Stimulated activated naive CD4-positive, alpha-beta T cell (primary cell): ENCODE measurements at regions not wholly inside any gene's neighbourhood (a gene's known extent, or its start where the extent isn't known, plus 50 kb on each side); places are given as distances from the start of the nearest gene placed in this dataset.
"Not testable (repeated sequence)": the region's sequence is repeated elsewhere in the genome, so short reads cannot be mapped to it uniquely, and the experiment has no call there.

Experiments
- DNase-seq, 6 experiments: peaks; one replicate each; lab custom pipeline; 2025; lab: John Stamatoyannopoulos, UW

- DNase-seq = no peak
These were observed 810.4 kb downstream of the TRIML1 start for GRCh38 chr4:188949596-188949995.

GRCh38 chr4:188955066-188955465, 815.8 kb downstream of the TRIML1 start:
- DNase-seq = no peak

- DNase-seq = no peak
These were observed 817.3 kb downstream of the TRIML1 start for GRCh38 chr4:188956566-188956965.

- no peak for DNase-seq
These were observed 819.1 kb downstream of the TRIML1 start for GRCh38 chr4:188958346-188958745.

GRCh38 chr4:188959424-188959823, 820.2 kb downstream of the TRIML1 start:
- DNase-seq = no peak

- no peak for DNase-seq
These were observed 821.3 kb downstream of the TRIML1 start for GRCh38 chr4:188960411-188961093.

GRCh38 chr4:188971125-188971524, 831.9 kb downstream of the TRIML1 start:
- DNase-seq = no peak

- no peak for DNase-seq
These were observed 836.0 kb downstream of the TRIML1 start for GRCh38 chr4:188975271-188975670.

GRCh38 chr4:188976644-188977115, 837.4 kb downstream of the TRIML1 start:
- DNase-seq = no peak

- not testable (repeated sequence) for DNase-seq
These were observed 838.0 kb downstream of the TRIML1 start for GRCh38 chr4:188977232-188977631.

- DNase-seq = no peak
These were observed 845.3 kb downstream of the TRIML1 start for GRCh38 chr4:188984518-188984917.

- DNase-seq = no peak
These were observed 847.0 kb downstream of the TRIML1 start for GRCh38 chr4:188986271-188986689.

- DNase-seq = no peak
These were observed 847.8 kb downstream of the TRIML1 start for GRCh38 chr4:188987011-188987410.

GRCh38 chr4:188988131-188988530, 848.9 kb downstream of the TRIML1 start:
- no peak for DNase-seq

- no peak for DNase-seq
These were observed 850.1 kb downstream of the TRIML1 start for GRCh38 chr4:188989371-188989770.

- no peak for DNase-seq
These were observed 853.5 kb downstream of the TRIML1 start for GRCh38 chr4:188992706-188993105.

GRCh38 chr4:188993871-188994270, 854.6 kb downstream of the TRIML1 start:
- no peak for DNase-seq

- no peak for DNase-seq
These were observed 862.2 kb downstream of the TRIML1 start for GRCh38 chr4:189001283-189001970.

GRCh38 chr4:189001971-189002450, 862.8 kb downstream of the TRIML1 start:
- no peak for DNase-seq

GRCh38 chr4:189002475-189002874, 863.2 kb downstream of the TRIML1 start:
- DNase-seq = no peak

- DNase-seq = not testable (repeated sequence)
These were observed 871.4 kb downstream of the TRIML1 start for GRCh38 chr4:189010452-189011217.

- no peak for DNase-seq
These were observed 882.6 kb downstream of the TRIML1 start for GRCh38 chr4:189021831-189022230.
